GM19328 (cell line): ENCODE measurements at regions not wholly inside any gene's neighbourhood (a gene's known extent, or its start where the extent isn't known, plus 50 kb on each side); places are given as distances from the start of the nearest gene placed in this dataset.
"Not testable (repeated sequence)": the region's sequence is repeated elsewhere in the genome, so short reads cannot be mapped to it uniquely, and the experiment has no call there.

Experiments used
- ATAC-seq: cut with Tn5 transposase; IDR thresholded peaks from one replicate; pipeline ENCODE4 v1.9.1; 2021; ENCODE audit warnings: mild to moderate bottlenecking, moderate library complexity; ENCODE audit not compliant: unreplicated experiment

DNA sequence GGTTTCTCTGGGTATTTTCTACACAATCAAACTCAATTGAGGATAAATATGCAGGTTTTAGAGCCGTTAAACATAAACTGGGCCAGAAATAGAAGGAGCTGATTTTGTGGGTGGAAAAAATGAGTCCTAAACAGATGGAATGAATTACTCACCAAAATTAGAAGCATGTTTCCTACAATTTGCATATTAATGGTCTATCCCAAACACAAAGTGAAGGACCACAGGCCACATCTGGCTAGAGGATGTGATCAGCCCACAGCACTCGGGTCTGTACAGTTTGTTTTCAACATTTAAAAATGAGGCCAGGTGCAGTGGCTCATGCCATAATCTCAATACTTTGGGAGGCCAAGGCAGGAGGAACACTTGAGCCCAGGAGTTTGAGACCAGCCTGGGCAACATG is 296.3 kb downstream of the PREX1 start:
- no peak for ATAC-seq

DNA sequence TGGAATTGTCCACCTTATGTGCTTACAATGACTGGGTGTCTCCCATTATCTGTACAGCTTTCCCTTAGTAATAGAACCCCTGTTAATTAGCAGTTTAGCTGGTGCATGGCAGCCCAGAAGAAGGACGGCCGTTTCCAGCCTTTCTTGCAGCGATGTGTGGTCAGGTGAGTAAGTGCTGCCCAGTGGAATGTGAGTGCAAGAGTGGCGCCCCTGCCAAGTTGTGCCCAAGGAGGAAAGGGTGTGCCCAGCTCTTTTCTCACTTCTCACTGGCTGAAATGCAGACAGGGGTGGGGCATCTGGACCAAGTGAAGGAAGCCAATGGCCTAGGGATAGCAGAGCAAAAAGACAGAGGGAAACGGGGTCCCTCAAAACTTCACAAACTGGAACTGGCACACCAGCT is 296.8 kb downstream of the PREX1 start:
- ATAC-seq = no peak

DNA sequence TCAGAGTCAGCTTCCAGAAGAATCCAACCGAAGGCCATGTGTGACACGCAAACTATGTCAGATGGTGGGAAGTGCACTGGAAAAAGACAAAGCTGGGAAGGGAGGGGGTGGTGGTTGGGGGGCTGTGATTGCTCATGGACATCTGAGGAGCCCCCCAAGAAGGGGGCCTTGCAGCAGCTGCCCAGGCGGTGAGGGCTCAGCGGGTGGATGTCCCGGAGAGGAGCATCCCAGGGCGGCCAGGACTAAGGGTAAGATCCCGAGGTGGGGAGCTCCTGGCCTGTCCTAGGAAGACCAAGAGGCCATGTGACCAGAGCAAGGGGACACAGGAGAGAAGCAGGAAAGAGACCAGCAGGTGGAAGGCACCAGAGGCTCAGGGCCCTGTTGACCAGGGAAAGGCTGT is 299.5 kb downstream of the PREX1 start:
- ATAC-seq = no peak

GRCh38 chr20:48527771-48528170 is 300.0 kb downstream of the PREX1 start:
- ATAC-seq = no peak

- no peak for ATAC-seq
These were observed 300.9 kb downstream of the PREX1 start for GRCh38 chr20:48526936-48527335.

DNA sequence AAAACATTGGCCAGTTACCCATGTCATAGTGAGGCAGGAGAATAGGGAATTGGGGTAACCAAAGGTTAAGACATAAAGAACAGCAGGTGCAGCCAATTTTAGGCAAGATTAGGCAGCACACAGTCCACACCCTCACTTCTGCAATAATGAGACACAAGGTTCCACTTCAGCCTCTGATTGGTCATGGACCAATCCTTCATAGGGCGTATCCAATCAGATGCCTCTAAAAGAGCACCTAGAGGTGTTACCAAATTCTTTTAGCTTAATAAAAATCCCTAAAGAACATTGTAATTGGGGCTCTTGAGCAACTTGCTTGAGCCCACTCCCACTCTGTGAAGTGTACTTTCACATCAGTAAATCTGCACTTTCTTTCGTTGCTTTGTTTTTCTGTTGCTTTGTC is 302.4 kb downstream of the PREX1 start:
- ATAC-seq = no peak

- no peak for ATAC-seq
These were observed 303.2 kb downstream of the PREX1 start for GRCh38 chr20:48524582-48524981.

DNA sequence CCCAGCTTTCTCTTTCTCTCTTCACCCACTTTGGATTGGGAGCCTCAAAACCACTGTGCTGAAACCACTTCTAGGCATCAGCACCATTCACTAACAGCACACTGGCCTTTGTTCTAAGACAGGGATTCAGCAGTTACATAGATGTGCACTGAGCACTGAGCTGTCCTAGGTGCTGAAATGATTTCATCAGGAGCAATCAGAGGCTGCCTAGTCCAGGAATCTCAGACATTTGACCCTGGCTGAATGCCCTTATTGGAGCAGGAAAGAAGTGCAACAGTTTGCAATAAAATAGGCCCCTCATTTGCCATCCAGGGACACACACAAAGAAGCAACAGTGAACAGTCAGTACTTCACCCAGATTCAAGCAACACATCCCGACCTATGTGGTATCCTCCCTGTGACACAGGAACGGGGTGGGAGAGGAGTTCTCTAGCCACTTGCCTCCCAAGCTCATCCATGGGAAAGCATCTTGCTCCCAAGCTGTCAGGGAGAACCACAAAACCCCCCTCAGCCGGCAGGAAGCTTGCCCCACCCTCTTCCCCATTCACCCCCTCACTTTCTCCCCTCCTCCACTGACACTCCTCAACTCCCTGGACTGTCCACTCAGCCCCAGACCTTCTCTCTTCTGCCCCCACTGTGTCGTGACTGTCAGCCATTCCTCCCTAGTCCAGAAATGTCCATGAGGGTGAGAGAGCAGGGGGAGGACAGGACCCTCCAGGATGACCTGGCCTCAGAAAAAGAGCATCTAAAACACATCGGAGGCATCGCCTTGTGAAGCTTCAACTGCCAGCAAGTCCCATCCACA is 304.4 kb downstream of the PREX1 start:
- ATAC-seq = no peak

DNA sequence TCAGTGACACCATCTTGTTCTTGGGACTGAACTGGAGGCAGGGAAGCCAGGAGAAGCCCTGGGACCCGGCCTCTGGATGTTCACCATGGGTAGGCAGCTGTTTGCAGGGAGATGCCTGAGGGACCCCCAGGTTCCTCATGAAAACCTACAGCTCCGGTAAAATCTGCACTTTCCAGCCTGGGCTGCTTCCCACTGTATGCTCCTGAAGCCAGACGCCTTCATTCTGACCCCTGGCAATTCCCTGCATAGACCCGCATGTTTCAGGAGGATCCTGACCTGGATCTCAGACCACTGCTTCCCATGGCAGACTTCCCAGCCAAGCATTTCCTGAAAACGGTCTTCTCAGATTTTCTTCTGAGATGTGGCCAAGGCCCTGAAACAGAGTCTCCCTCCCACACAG is 306.7 kb downstream of the PREX1 start:
- ATAC-seq = no peak

DNA sequence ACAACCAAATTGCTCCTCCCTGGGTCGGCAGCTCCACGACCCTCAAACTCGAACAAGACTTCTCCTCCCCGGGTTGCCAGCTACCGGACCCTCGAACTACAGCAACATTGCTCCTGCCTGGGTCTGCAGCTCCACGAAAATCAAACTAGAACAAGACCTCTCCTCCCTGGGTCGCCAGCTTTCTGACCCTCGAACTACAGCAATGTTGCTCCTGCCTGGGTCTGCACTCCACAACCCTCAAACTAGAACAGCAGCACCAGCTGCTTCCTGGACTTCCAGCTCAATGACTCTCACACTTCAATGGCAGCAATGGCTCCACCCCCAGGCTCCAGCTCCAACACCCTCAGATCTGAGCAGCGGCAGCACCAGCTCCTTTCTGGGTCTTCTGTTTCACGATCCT is 311.6 kb downstream of the PREX1 start:
- ATAC-seq = not testable (repeated sequence)

DNA sequence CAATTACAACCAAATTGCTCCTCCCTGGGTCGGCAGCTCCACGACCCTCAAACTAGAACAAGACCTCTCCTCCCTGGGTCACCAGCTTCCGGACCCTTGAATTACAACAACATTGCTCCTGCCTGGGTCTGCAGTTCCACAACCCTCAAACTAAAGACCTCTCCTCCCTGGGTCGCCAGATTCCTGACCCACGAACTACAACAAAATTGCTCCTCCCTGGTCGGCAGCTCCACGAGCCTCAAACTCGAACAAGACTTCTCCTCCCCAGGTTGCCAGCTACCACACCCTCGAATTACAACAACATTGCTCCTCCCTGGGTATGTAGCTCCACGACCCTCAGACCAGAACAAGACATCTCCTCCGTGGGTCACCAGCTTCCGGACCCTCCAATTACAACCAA is 313.2 kb downstream of the PREX1 start:
- ATAC-seq = not testable (repeated sequence)

GRCh38 chr20:48512539-48512938 is 315.3 kb downstream of the PREX1 start:
- not testable (repeated sequence) for ATAC-seq

DNA sequence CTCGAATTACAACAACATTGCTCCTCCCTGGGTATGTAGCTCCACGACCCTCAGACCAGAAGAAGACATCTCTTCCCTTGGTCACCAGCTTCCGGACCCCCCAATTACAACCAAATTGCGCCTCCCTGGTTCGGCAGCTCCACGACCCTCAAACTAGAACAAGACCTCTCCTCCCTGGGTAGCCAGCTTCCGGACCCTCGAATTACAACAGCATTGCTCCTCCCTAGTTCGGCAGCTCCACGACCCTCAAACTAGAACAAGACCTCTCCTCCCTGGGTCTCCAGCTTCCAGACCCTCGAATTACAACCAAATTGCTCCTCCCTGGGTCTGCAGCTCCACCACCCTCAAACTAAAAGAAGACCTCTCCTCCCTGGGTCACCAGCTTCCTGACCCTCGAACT is 322.7 kb downstream of the PREX1 start:
- not testable (repeated sequence) for ATAC-seq

DNA sequence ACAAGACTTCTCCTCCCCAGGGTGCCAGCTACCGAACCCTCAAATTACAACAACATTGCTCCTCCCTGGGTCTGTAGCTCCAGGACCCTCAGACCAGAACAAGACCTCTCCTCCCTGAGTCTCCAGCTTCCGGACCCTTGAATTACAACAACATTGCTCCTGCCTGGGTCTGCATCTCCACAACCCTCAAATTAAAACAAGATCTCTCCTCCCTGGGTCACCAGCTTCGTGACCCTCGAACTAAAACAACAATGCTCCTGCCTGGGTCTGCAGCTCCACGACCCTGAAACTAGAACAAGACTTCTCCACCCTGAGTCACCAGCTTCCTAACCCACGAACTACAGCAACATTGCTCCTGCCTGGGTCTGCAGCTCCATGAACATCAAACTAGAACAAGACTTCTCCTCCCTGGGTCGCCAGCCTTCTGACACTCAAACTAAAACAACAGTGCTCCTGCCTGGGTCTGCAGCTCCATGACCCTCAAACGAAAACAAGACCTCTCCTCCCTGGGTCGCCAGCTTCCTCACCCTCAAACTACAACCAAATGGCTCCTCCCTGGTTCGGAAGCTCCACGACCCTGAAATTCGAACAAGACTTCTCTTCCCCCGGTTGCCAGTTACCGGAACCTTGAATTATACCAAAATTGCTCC is 324.5 kb downstream of the PREX1 start:
- no peak for ATAC-seq

- no peak for ATAC-seq
These were observed 325.0 kb downstream of the PREX1 start for GRCh38 chr20:48502758-48503157.

- ATAC-seq = no peak
These were observed 325.8 kb downstream of the PREX1 start for GRCh38 chr20:48502016-48502415.

DNA sequence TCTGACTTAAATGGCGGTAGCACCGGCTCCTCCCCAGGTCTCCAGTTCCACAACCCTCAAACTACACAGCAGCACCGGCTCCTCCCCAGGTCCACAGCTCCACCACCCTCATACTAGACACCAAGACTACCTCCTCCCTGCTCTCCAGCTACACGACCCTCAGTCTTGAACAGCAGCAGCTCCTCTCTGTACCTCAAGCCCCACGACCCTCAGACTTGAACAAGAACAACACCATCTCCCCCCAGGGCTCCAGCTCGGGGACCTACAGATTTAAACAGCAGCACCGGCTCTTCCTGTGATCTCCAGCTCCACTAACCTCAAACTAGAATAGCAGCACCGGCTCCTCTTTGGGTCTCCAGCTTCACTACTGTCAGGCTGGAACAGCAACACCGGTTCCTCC is 326.9 kb downstream of the PREX1 start:
- not testable (repeated sequence) for ATAC-seq

GRCh38 chr20:48498939-48499338 is 328.9 kb downstream of the PREX1 start:
- not testable (repeated sequence) for ATAC-seq

DNA sequence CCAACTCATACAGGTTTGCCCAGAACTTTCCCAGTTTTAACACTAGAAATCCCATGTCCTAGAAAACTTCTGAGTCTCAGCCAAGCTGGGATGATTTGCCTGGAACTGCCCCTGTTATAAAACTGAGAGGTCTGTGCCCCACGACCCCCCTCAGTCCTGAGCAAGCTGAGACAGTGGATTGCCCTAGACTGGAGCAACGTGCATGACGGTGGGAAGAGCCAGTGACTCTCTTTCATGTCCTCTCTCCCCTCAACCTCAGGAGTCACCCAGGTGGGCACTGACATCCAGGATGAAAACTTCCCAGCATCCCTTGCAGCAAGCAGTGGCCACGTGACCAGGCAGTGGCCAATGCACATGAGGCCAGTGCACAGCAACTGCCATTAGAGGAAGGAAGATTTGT is 329.7 kb downstream of the PREX1 start:
- not testable (repeated sequence) for ATAC-seq

- no peak for ATAC-seq
These were observed 333.8 kb downstream of the PREX1 start for GRCh38 chr20:48493966-48494365.

GRCh38 chr20:48493331-48493730 is 334.5 kb downstream of the PREX1 start:
- ATAC-seq = not testable (repeated sequence)

DNA sequence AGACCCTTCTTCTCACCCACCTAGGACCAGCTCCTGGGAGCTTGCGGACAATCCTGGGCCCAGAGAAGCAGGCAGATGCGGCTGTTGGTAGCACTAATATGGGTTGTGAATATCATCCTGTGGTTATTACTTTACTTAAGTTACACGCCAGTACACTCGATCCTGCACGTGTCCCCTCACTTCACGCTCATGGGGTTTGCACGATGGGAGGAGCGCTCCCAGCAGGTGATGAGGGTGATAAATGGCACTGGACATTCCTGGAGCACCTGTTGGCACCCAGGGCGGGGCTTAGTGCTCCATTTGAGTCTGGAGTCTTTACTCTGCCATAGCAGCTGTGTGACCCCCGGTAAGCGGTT is 335.1 kb downstream of the PREX1 start:
- no peak for ATAC-seq
